IgD-negative memory B cell (primary cell): ENCODE measurements at regions not wholly inside any gene's neighbourhood (a gene's known extent, or its start where the extent isn't known, plus 50 kb on each side); places are given as distances from the start of the nearest gene placed in this dataset.
"Not testable (repeated sequence)": the region's sequence is repeated elsewhere in the genome, so short reads cannot be mapped to it uniquely, and the experiment has no call there.

Source experiments
- H3K27ac Mint-ChIP-seq, 3 donors: one replicate each; pipeline ENCODE4 v1.8.0; 2020 to 2022; ENCODE audit warnings: mild to moderate bottlenecking in 3 of 3, mixed read lengths in 3 of 3, moderate library complexity in 1 of 3
- H3K27me3 Mint-ChIP-seq: one replicate; pipeline ENCODE4 v1.8.0; 2021; ENCODE audit warnings: mixed read lengths
- H3K36me3 Mint-ChIP-seq: one replicate; pipeline ENCODE4 v1.8.0; 2020; ENCODE audit warnings: mild to moderate bottlenecking, mixed read lengths
- H3K4me1 Mint-ChIP-seq, 3 donors: one replicate each; pipeline ENCODE4 v1.8.0; 2020 to 2022; ENCODE audit warnings: mixed read lengths in 3 of 3, mild to moderate bottlenecking in 1 of 3
- H3K4me3 Mint-ChIP-seq, 4 donors: one replicate each; pipeline ENCODE4 v1.8.0; 2020 to 2022; ENCODE audit warnings: mild to moderate bottlenecking in 4 of 4, mixed read lengths in 4 of 4, moderate library complexity in 3 of 4
- H3K9me3 Mint-ChIP-seq, 3 donors: one replicate each; pipeline ENCODE4 v1.8.0; 2020 to 2021; ENCODE audit warnings: mixed read lengths in 3 of 3, mild to moderate bottlenecking in 1 of 3

GRCh38 chr1:177891809-177892208, 78.0 kb downstream of the SEC16B start:
- Mint-ChIP-seq H3K36me3 (no peaks in the 10 kb centered on the region), H3K4me1 (no peaks in the 10 kb centered on the region), H3K27ac (no peak overlapping the region), H3K4me3 (no peak overlapping the region), H3K9me3 (peaks cover 5 to 13% (median 12%) of the 10 kb centered on the region in 3 donors), H3K27me3 (peaks cover 2% of the 10 kb centered on the region)

GRCh38 chr1:177890479-177890878, 79.4 kb downstream of the SEC16B start:
- Mint-ChIP-seq H3K27me3 (peaks cover 2% of the 10 kb centered on the region), H3K4me3 (no peak overlapping the region), H3K4me1 (no peaks in the 10 kb centered on the region), H3K9me3 (peaks cover 5 to 15% (median 13%) of the 10 kb centered on the region in 3 donors), H3K36me3 (no peaks in the 10 kb centered on the region), H3K27ac (no peak overlapping the region)

GRCh38 chr1:177884479-177885021, 85.3 kb downstream of the SEC16B start:
- no peak overlapping the region for H3K27ac Mint-ChIP-seq
- no peaks in the 10 kb centered on the region for H3K36me3 Mint-ChIP-seq
- peaks cover 2% of the 10 kb centered on the region for H3K27me3 Mint-ChIP-seq
- no peaks in the 10 kb centered on the region for H3K4me1 Mint-ChIP-seq
- H3K4me3 Mint-ChIP-seq = no peak overlapping the region
- peaks cover 2 to 9% (median 2%) of the 10 kb centered on the region in 3 donors for H3K9me3 Mint-ChIP-seq

GRCh38 chr1:177883581-177883980, 86.3 kb downstream of the SEC16B start:
- peaks cover 2% of the 10 kb centered on the region for H3K27me3 Mint-ChIP-seq

GRCh38 chr1:177880339-177880891, 89.4 kb downstream of the SEC16B start:
- Mint-ChIP-seq H3K27ac (no peak overlapping the region), H3K4me1 (no peaks in the 10 kb centered on the region), H3K4me3 (no peak overlapping the region), H3K9me3 (peaks cover 0 to 4% (median 2%) of the 10 kb centered on the region in 3 donors), H3K36me3 (no peaks in the 10 kb centered on the region), H3K27me3 (no peaks in the 10 kb centered on the region)

More at GRCh38 chr1:177883581-177883980, 86.3 kb downstream of the SEC16B start:
- H3K9me3 Mint-ChIP-seq = peaks cover 2 to 9% (median 2%) of the 10 kb centered on the region in 3 donors
- H3K4me1 Mint-ChIP-seq = no peaks in the 10 kb centered on the region
- H3K36me3 Mint-ChIP-seq = no peaks in the 10 kb centered on the region
- no peak overlapping the region for H3K27ac Mint-ChIP-seq
- H3K4me3 Mint-ChIP-seq = no peak overlapping the region

GRCh38 chr1:177877086-177877485, 92.8 kb downstream of the SEC16B start:
- H3K27ac Mint-ChIP-seq = no peak overlapping the region
- H3K4me1 Mint-ChIP-seq = no peaks in the 10 kb centered on the region
- H3K4me3 Mint-ChIP-seq = no peak overlapping the region
- H3K9me3 Mint-ChIP-seq = peaks cover 0 to 4% (median 0%) of the 10 kb centered on the region in 3 donors
- peaks cover 2% of the 10 kb centered on the region for H3K27me3 Mint-ChIP-seq
- H3K36me3 Mint-ChIP-seq = no peaks in the 10 kb centered on the region

GRCh38 chr1:177873238-177873637, 96.6 kb downstream of the SEC16B start:
- no peaks in the 10 kb centered on the region for H3K36me3 Mint-ChIP-seq
- H3K4me1 Mint-ChIP-seq = no peaks in the 10 kb centered on the region
- H3K27ac Mint-ChIP-seq = no peak overlapping the region
- H3K9me3 Mint-ChIP-seq = peaks cover 0 to 2% (median 2%) of the 10 kb centered on the region in 3 donors
- H3K4me3 Mint-ChIP-seq = no peak overlapping the region
- H3K27me3 Mint-ChIP-seq = peaks cover 2% of the 10 kb centered on the region

GRCh38 chr1:177872308-177872900, 97.5 kb downstream of the SEC16B start:
- Mint-ChIP-seq H3K27me3 (peaks cover 2% of the 10 kb centered on the region), H3K4me3 (no peak overlapping the region), H3K9me3 (peaks cover 0 to 6% (median 2%) of the 10 kb centered on the region in 3 donors), H3K4me1 (no peaks in the 10 kb centered on the region), H3K36me3 (no peaks in the 10 kb centered on the region), H3K27ac (no peak overlapping the region)

GRCh38 chr1:177871613-177872307, 98.1 kb downstream of the SEC16B start:
- Mint-ChIP-seq H3K27me3 (peaks cover 2% of the 10 kb centered on the region), H3K4me1 (no peaks in the 10 kb centered on the region), H3K9me3 (peaks cover 0 to 6% (median 4%) of the 10 kb centered on the region in 3 donors), H3K36me3 (no peaks in the 10 kb centered on the region), H3K27ac (no peak overlapping the region), H3K4me3 (no peak overlapping the region)

- H3K9me3 Mint-ChIP-seq = peaks cover 0 to 6% (median 4%) of the 10 kb centered on the region in 3 donors
- H3K4me3 Mint-ChIP-seq = no peak overlapping the region
- H3K27me3 Mint-ChIP-seq = peaks cover 2% of the 10 kb centered on the region
- no peaks in the 10 kb centered on the region for H3K36me3 Mint-ChIP-seq
- H3K4me1 Mint-ChIP-seq = no peaks in the 10 kb centered on the region
- H3K27ac Mint-ChIP-seq = no peak overlapping the region
Measured at GRCh38 chr1:177869586-177869985, 100.3 kb downstream of the SEC16B start.

- not testable (repeated sequence) for H3K27me3 Mint-ChIP-seq, H3K4me1 Mint-ChIP-seq, H3K4me3 Mint-ChIP-seq, H3K36me3 Mint-ChIP-seq, H3K9me3 Mint-ChIP-seq, H3K27ac Mint-ChIP-seq
Measured at GRCh38 chr1:177869011-177869410, 100.8 kb downstream of the SEC16B start.

GRCh38 chr1:177865807-177866206, 104.1 kb downstream of the SEC16B start:
- H3K4me1 Mint-ChIP-seq = no peaks in the 10 kb centered on the region

GRCh38 chr1:177864538-177865305, 105.1 kb downstream of the SEC16B start:
- H3K4me1 Mint-ChIP-seq = no peaks in the 10 kb centered on the region
- no peaks in the 10 kb centered on the region for H3K27me3 Mint-ChIP-seq
- no peak overlapping the region for H3K4me3 Mint-ChIP-seq
- no peak overlapping the region for H3K27ac Mint-ChIP-seq
- no peaks in the 10 kb centered on the region for H3K36me3 Mint-ChIP-seq
- peaks cover 0 to 7% (median 2%) of the 10 kb centered on the region in 3 donors for H3K9me3 Mint-ChIP-seq

More at GRCh38 chr1:177865807-177866206, 104.1 kb downstream of the SEC16B start:
- Mint-ChIP-seq H3K27ac (no peak overlapping the region), H3K36me3 (no peaks in the 10 kb centered on the region), H3K27me3 (no peaks in the 10 kb centered on the region), H3K9me3 (peaks cover 0 to 7% (median 4%) of the 10 kb centered on the region in 3 donors), H3K4me3 (no peak overlapping the region)

- Mint-ChIP-seq H3K27ac (no peak overlapping the region), H3K4me3 (no peak overlapping the region), H3K27me3 (no peaks in the 10 kb centered on the region), H3K36me3 (no peaks in the 10 kb centered on the region), H3K4me1 (no peaks in the 10 kb centered on the region), H3K9me3 (peaks cover 0 to 7% (median 2%) of the 10 kb centered on the region in 3 donors)
Measured at GRCh38 chr1:177863796-177864195, 106.1 kb downstream of the SEC16B start.

- Mint-ChIP-seq H3K36me3 (no peaks in the 10 kb centered on the region), H3K27me3 (no peaks in the 10 kb centered on the region), H3K27ac (no peak overlapping the region), H3K4me3 (no peak overlapping the region), H3K9me3 (peaks cover 0 to 5% (median 2%) of the 10 kb centered on the region in 3 donors), H3K4me1 (no peaks in the 10 kb centered on the region)
Measured at GRCh38 chr1:177862916-177863315, 106.9 kb downstream of the SEC16B start.
